ENCODE measurements at regions not wholly inside any gene's neighbourhood (a gene's known extent, or its start where the extent isn't known, plus 50 kb on each side); places are given as distances from the start of the nearest gene placed in this dataset.

- TF ChIP-seq EZH2 (IDR thresholded peaks at IDR 0.05; ENCODE audit: borderline replicate concordance, low read depth, low read length, severe bottlenecking) (no peak), CTCF (IDR thresholded peaks at IDR 0.05; ENCODE audit: borderline replicate concordance, extremely low read depth, low read length, poor library complexity, severe bottlenecking) (no peak)
These were observed 96.7 kb upstream of the PPP2R3A start for GRCh38 chr3:135868801-135869200.

Data from DND-41 (cell line).